ENCODE measurements at regions not wholly inside any gene's neighbourhood (a gene's known extent, or its start where the extent isn't known, plus 50 kb on each side); places are given as distances from the start of the nearest gene placed in this dataset.
"Not testable (repeated sequence)": the region's sequence is repeated elsewhere in the genome, so short reads cannot be mapped to it uniquely, and the experiment has no call there.

GRCh38 chr9:41781899-41782298 is 347.3 kb downstream of the CNTNAP3B start:
- not testable (repeated sequence) for TF ChIP-seq POLR2A (IDR thresholded peaks at IDR 0.05; ENCODE audit: borderline replicate concordance, extremely low read depth, insufficient read depth, insufficient read length); RAD21 (IDR thresholded peaks at IDR 0.05; ENCODE audit: low read depth); SIN3A (IDR thresholded peaks at IDR 0.05; ENCODE audit: low read depth); EZH2 (IDR thresholded peaks at IDR 0.05); ZNF274 (IDR thresholded peaks at IDR 0.05; ENCODE audit: low read depth, low read length); MAX (IDR thresholded peaks at IDR 0.05); EZH2phosphoT487 (IDR thresholded peaks at IDR 0.05; ENCODE audit: borderline replicate concordance); REST (IDR thresholded peaks at IDR 0.05; ENCODE audit: low read depth); CEBPB (IDR thresholded peaks at IDR 0.05; ENCODE audit: low read depth); TCF7L2 (IDR thresholded peaks at IDR 0.05; ENCODE audit: borderline replicate concordance, extremely low read depth, insufficient read depth, insufficient read length); POLR2AphosphoS5 (IDR thresholded peaks at IDR 0.05; ENCODE audit: low read depth, low read length); ZFX (IDR thresholded peaks at IDR 0.05)
- TF ChIP-seq, protein P1, sequence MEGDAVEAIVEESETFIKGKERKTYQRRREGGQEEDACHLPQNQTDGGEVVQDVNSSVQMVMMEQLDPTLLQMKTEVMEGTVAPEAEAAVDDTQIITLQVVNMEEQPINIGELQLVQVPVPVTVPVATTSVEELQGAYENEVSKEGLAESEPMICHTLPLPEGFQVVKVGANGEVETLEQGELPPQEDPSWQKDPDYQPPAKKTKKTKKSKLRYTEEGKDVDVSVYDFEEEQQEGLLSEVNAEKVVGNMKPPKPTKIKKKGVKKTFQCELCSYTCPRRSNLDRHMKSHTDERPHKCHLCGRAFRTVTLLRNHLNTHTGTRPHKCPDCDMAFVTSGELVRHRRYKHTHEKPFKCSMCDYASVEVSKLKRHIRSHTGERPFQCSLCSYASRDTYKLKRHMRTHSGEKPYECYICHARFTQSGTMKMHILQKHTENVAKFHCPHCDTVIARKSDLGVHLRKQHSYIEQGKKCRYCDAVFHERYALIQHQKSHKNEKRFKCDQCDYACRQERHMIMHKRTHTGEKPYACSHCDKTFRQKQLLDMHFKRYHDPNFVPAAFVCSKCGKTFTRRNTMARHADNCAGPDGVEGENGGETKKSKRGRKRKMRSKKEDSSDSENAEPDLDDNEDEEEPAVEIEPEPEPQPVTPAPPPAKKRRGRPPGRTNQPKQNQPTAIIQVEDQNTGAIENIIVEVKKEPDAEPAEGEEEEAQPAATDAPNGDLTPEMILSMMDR (IDR thresholded peaks at IDR 0.05 in 2 of 3, conservative IDR thresholded peaks at IDR 0.05 in 1 of 3; ENCODE audit: borderline replicate concordance in 1 of 3, insufficient read depth in 1 of 3, low read depth in 2 of 3, low read length in 2 of 3): not testable (repeated sequence)
- TF ChIP-seq, protein P2, sequence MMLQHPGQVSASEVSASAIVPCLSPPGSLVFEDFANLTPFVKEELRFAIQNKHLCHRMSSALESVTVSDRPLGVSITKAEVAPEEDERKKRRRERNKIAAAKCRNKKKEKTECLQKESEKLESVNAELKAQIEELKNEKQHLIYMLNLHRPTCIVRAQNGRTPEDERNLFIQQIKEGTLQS (IDR thresholded peaks at IDR 0.05): not testable (repeated sequence)

Measured in HCT116 (cell line).